CD4-positive, alpha-beta T cell (primary cell): ENCODE measurements at regions not wholly inside any gene's neighbourhood (a gene's known extent, or its start where the extent isn't known, plus 50 kb on each side); places are given as distances from the start of the nearest gene placed in this dataset.

Experiments used
- ATAC-seq: fragments of 200-7000 bp; cut with Tn5 transposase; one replicate; pipeline ENCODE4 v1.10.0; 2022; ENCODE audit warnings: mild to moderate bottlenecking; ENCODE audit not compliant: poor library complexity
- CTCF ChIA-PET: fragments of 350-600 bp; sonication (Branson Sonifier 250); formaldehyde crosslinking; loops from one replicate; lab custom pipeline; 2021; ENCODE audit warnings: antibody characterized with exemption, inconsistent platforms; lab: Charles Lee
- POLR2A ChIA-PET: fragments of 350-600 bp; sonication (Branson Sonifier 250); formaldehyde crosslinking; loops from one replicate; lab custom pipeline; 2021; ENCODE audit warnings: antibody characterized with exemption, inconsistent platforms; lab: Charles Lee
- DNase-seq, 14 experiments: peaks; one replicate each; pipeline ENCODE4 v3.0.0-alpha.2; 2013 to 2020; ENCODE audit warnings: mixed read lengths in 2 of 14
- H3K27ac ChIP-seq, 2 donors: one replicate each; pipeline versions ENCODE4 v1.5.1 to v1.7.0; 2013; ENCODE audit warnings: low read length in 2 of 2, low read depth in 1 of 2, mild to moderate bottlenecking in 1 of 2
- H3K27me3 ChIP-seq, 2 experiments: 1 replicate in 1 of 2; 2 replicates in 1 of 2; pipeline versions ENCODE4 v1.6.1 to v1.7.0; 2013; ENCODE audit warnings: low read length in 2 of 2, control low read depth in 1 of 2, mild to moderate bottlenecking in 1 of 2, moderate library complexity in 1 of 2; ENCODE audit not compliant: insufficient read depth in 2 of 2, control insufficient read depth in 1 of 2
- H3K36me3 ChIP-seq: one replicate; pipeline ENCODE4 v1.6.1; 2013; ENCODE audit warnings: low read length, control low read depth; ENCODE audit not compliant: insufficient read depth
- H3K4me1 ChIP-seq: one replicate; pipeline ENCODE4 v1.6.1; 2013; ENCODE audit warnings: low read length, control low read depth; ENCODE audit not compliant: insufficient read depth
- H3K4me3 ChIP-seq: one replicate; pipeline ENCODE4 v1.5.1; 2013; ENCODE audit warnings: mild to moderate bottlenecking, low read length, moderate library complexity
- H3K9me3 ChIP-seq, 2 experiments: 1 replicate in 1 of 2; 2 replicates in 1 of 2; pipeline versions ENCODE4 v1.6.1 to v1.7.0; 2013; ENCODE audit warnings: low read length in 2 of 2, mild to moderate bottlenecking in 2 of 2, control low read depth in 1 of 2, moderate library complexity in 1 of 2; ENCODE audit not compliant: control insufficient read depth in 1 of 2, insufficient read depth in 1 of 2
- H3K27ac Mint-ChIP-seq: one replicate; pipeline ENCODE4 v1.8.0; 2020; ENCODE audit warnings: mixed read lengths
- H3K27me3 Mint-ChIP-seq: one replicate; pipeline ENCODE4 v1.8.0; 2021; ENCODE audit warnings: mixed read lengths
- H3K36me3 Mint-ChIP-seq: one replicate; pipeline ENCODE4 v1.8.0; 2021; ENCODE audit warnings: low read depth, mixed read lengths
- H3K4me1 Mint-ChIP-seq: one replicate; pipeline ENCODE4 v1.8.0; 2021; ENCODE audit warnings: low read depth, mixed read lengths
- H3K4me3 Mint-ChIP-seq: one replicate; pipeline ENCODE4 v1.8.0; 2020; ENCODE audit warnings: mild to moderate bottlenecking, mixed read lengths
- H3K9me3 Mint-ChIP-seq: one replicate; pipeline ENCODE4 v1.8.0; 2020; ENCODE audit warnings: mixed read lengths
- CTCF ChIP-seq: fragments of 200-600 bp; IDR thresholded peaks from one replicate; pipeline ENCODE4 v1.8.0; 2022; ENCODE audit warnings: antibody characterized with exemption, mild to moderate bottlenecking
- intact Hi-C, 2 experiments: fragments of 100-400 bp; cut with DNase I in 1 of 2; cut with micrococcal nuclease in 1 of 2; formaldehyde crosslinking; loops; one replicate each; pipeline versions ENCODE4 v1.15.1 to v1.9.0; 2023 to 2025; cut with DNase I, micrococcal nuclease

GRCh38 chr1:216881695-216882094 lies 158.5 kb upstream of the ESRRG start:
- H3K4me1 ChIP-seq = no peaks in the 10 kb centered on the region
- no peaks in the 10 kb centered on the region for H3K27me3 ChIP-seq
- H3K9me3 ChIP-seq = peaks cover 0 to 5% of the 10 kb centered on the region in 2 experiments
- DNase-seq = no peak
- no peak overlapping the region for H3K4me3 Mint-ChIP-seq
- intact Hi-C loops = no loop called here
- CTCF ChIA-PET = no interaction called here
- no peak for TF ChIP-seq CTCF
- no peak overlapping the region for H3K27ac Mint-ChIP-seq
- no peaks in the 10 kb centered on the region for H3K36me3 Mint-ChIP-seq
- H3K4me1 Mint-ChIP-seq = no peaks in the 10 kb centered on the region
- ATAC-seq = no peak
- peaks cover 4% of the 10 kb centered on the region for H3K9me3 Mint-ChIP-seq
- POLR2A ChIA-PET = no interaction called here
- no peak overlapping the region for H3K27ac ChIP-seq
- no peak overlapping the region for H3K4me3 ChIP-seq
- no peaks in the 10 kb centered on the region for H3K27me3 Mint-ChIP-seq
- no peaks in the 10 kb centered on the region for H3K36me3 ChIP-seq

- CTCF ChIA-PET = no interaction called here
- TF ChIP-seq CTCF = no peak
- no peak overlapping the region for H3K27ac Mint-ChIP-seq
- H3K4me3 Mint-ChIP-seq = no peak overlapping the region
- H3K36me3 Mint-ChIP-seq = no peaks in the 10 kb centered on the region
- no peaks in the 10 kb centered on the region for H3K27me3 Mint-ChIP-seq
- Histone ChIP-seq H3K4me1 (no peaks in the 10 kb centered on the region), H3K36me3 (no peaks in the 10 kb centered on the region), H3K4me3 (no peak overlapping the region), H3K27ac (no peak overlapping the region), H3K27me3 (no peaks in the 10 kb centered on the region), H3K9me3 (peaks cover 0 to 4% of the 10 kb centered on the region in 2 experiments)
- intact Hi-C loops = no loop called here
- ATAC-seq = no peak
- no peaks in the 10 kb centered on the region for H3K4me1 Mint-ChIP-seq
- no peak for DNase-seq
- POLR2A ChIA-PET = no interaction called here
- peaks cover 2% of the 10 kb centered on the region for H3K9me3 Mint-ChIP-seq
These were observed 143.5 kb upstream of the ESRRG start for GRCh38 chr1:216866714-216867113.

DNA sequence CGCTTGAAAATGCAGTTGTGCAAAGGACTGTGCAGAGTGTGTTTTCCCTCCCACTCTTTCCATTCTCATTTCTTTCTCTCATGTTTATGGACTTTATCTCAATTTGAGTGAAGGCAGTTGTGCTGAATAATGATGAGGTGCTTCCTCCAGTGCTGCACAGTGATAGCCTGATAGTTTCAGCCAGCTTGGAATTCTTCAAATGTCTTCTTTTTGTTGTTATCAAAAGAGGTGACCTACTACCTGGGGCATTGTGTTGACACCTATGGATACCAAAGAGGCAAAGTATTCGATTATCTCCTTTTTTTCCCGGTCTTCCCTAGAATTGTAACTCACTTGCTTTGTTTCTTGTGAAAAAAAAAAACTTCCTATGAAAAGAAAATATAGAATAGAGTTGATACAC lies 132.6 kb upstream of the ESRRG start:
- no peaks in the 10 kb centered on the region for H3K36me3 Mint-ChIP-seq
- DNase-seq (no peak), ATAC-seq (no peak)
- no peaks in the 10 kb centered on the region for H3K27me3 Mint-ChIP-seq
- TF ChIP-seq CTCF = no peak
- Histone ChIP-seq H3K27ac (no peak overlapping the region), H3K36me3 (no peaks in the 10 kb centered on the region), H3K4me1 (no peaks in the 10 kb centered on the region), H3K9me3 (peaks cover 3 to 6% of the 10 kb centered on the region in 2 experiments), H3K4me3 (no peak overlapping the region), H3K27me3 (no peaks in the 10 kb centered on the region)
- H3K9me3 Mint-ChIP-seq = peaks cover 9% of the 10 kb centered on the region
- no peaks in the 10 kb centered on the region for H3K4me1 Mint-ChIP-seq
- intact Hi-C loops = no loop called here
- no peak overlapping the region for H3K4me3 Mint-ChIP-seq
- ChIA-PET CTCF (no interaction called here), POLR2A (no interaction called here)
- no peak overlapping the region for H3K27ac Mint-ChIP-seq
